SK-N-SH (cell line): ENCODE measurements at regions not wholly inside any gene's neighbourhood (a gene's known extent, or its start where the extent isn't known, plus 50 kb on each side); places are given as distances from the start of the nearest gene placed in this dataset.

ENCODE experiments used
- CTCF ChIA-PET: fragments of 300-600, 350-600 bp; formaldehyde crosslinking; extraction: SDS; loops from one replicate; lab custom pipeline; 2021; lab: Yijun Ruan, JAX
- POLR2A ChIA-PET: fragments of 350-600 bp; sonication (Branson Sonifier 250); formaldehyde crosslinking; extraction: SDS; loops from one replicate; lab custom pipeline; 2020; ENCODE audit warnings: antibody characterized with exemption, inconsistent platforms; lab: Yijun Ruan, JAX
- DNase-seq: peaks from one replicate; pipeline ENCODE4 v3.0.0; 2012
- H2AFZ ChIP-seq: fragments of 200-600 bp; sonication (generic); 2 replicates; pipeline ENCODE4 v1.8.1; 2016; ENCODE audit warnings: antibody characterized with exemption, mild to moderate bottlenecking, low read depth
- H3F3A ChIP-seq: fragments of 200-600 bp; sonication (generic); replicated peaks from 2 replicates; pipeline ENCODE3; 2016; ENCODE audit warnings: antibody characterized with exemption, mild to moderate bottlenecking; ENCODE audit not compliant: insufficient read depth
- H3K27ac ChIP-seq, 2 experiments: fragments of 200-500 bp in 1 of 2; fragments of 200-600 bp in 1 of 2; sonication (Bioruptor generic) in 1 of 2; sonication (generic), shearing (Covaris generic) in 1 of 2; 2 replicates each; pipeline versions ENCODE4 v1.5.1 to v1.6.1; 2014 to 2016; ENCODE audit warnings: low read depth in 2 of 2, inconsistent platforms in 1 of 2, low read length in 1 of 2, mild to moderate bottlenecking in 1 of 2, mixed read lengths in 1 of 2
- H3K27me3 ChIP-seq: fragments of 200-600 bp; sonication (generic), shearing (Covaris generic); 2 replicates; pipeline ENCODE4 v1.6.1; 2016; ENCODE audit warnings: mixed run types; ENCODE audit not compliant: insufficient read depth
- H3K36me3 ChIP-seq, 2 experiments: fragments of 200-500 bp in 1 of 2; fragments of 200-600 bp in 1 of 2; sonication (Bioruptor generic) in 1 of 2; sonication (generic) in 1 of 2; replicated peaks in 1 of 2; 2 replicates each; pipeline versions ENCODE3 to v1.5.1; 2014 to 2016; ENCODE audit warnings: low read length in 1 of 2, mild to moderate bottlenecking in 1 of 2; ENCODE audit not compliant: insufficient read depth in 2 of 2, control insufficient read depth in 1 of 2
- H3K4me1 ChIP-seq, 2 experiments: fragments of 200-500 bp in 1 of 2; fragments of 200-600 bp in 1 of 2; sonication (Bioruptor generic) in 1 of 2; sonication (generic), shearing (Covaris generic) in 1 of 2; 2 replicates each; pipeline versions ENCODE4 v1.5.1 to v1.6.1; 2014 to 2016; ENCODE audit warnings: low read depth in 1 of 2, low read length in 1 of 2, mixed run types in 1 of 2; ENCODE audit not compliant: insufficient read depth in 2 of 2, control insufficient read depth in 1 of 2
- H3K4me2 ChIP-seq: fragments of 200-600 bp; sonication (generic), shearing (Covaris generic); 2 replicates; pipeline ENCODE4 v1.6.1; 2017; ENCODE audit warnings: mixed run types
- H3K4me3 ChIP-seq, 2 experiments: fragments of 200-500 bp in 1 of 2; fragments of 200-600 bp in 1 of 2; sonication (Bioruptor generic) in 1 of 2; sonication (generic), shearing (Covaris generic) in 1 of 2; 2 replicates each; pipeline versions ENCODE4 v1.5.1 to v1.8.1; 2014 to 2016; ENCODE audit warnings: low read depth in 2 of 2, inconsistent platforms in 1 of 2, low read length in 1 of 2, mild to moderate bottlenecking in 1 of 2, mixed read lengths in 1 of 2, moderate library complexity in 1 of 2
- H3K79me2 ChIP-seq: fragments of 200-600 bp; sonication (generic); 2 replicates; pipeline ENCODE4 v1.8.1; 2017; ENCODE audit warnings: mild to moderate bottlenecking; ENCODE audit not compliant: insufficient read depth
- H3K9ac ChIP-seq: fragments of 200-600 bp; sonication (generic); 2 replicates; pipeline ENCODE4 v1.6.1; 2017; ENCODE audit warnings: mixed run types
- H3K9me2 ChIP-seq: fragments of 200-600 bp; sonication (generic); 2 replicates; pipeline ENCODE4 v1.6.1; 2017; ENCODE audit warnings: mixed run types
- H3K9me3 ChIP-seq: fragments of 200-600 bp; sonication (generic); 2 replicates; pipeline ENCODE4 v1.6.1; 2017; ENCODE audit warnings: mixed run types, mild to moderate bottlenecking, moderate library complexity
- H4K20me1 ChIP-seq: fragments of 200-600 bp; sonication (generic); 2 replicates; pipeline ENCODE4 v1.6.1; 2017; ENCODE audit warnings: mild to moderate bottlenecking, mixed run types; ENCODE audit not compliant: insufficient read depth
- ELF1 ChIP-seq: IDR thresholded peaks from 2 replicates; pipeline ENCODE4 v1.4.0; 2012
- EZH2phosphoT487 ChIP-seq: fragments of 200-600 bp; sonication (generic); IDR thresholded peaks from 2 replicates; pipeline ENCODE4 v1.6.1; 2017; ENCODE audit warnings: low read depth, mixed run types, mild to moderate bottlenecking, antibody characterized with exemption, moderate library complexity, borderline replicate concordance
- FOXM1 ChIP-seq: IDR thresholded peaks from 2 replicates; pipeline ENCODE4 v1.4.0; 2012; ENCODE audit warnings: low read depth, mild to moderate bottlenecking
- MXI1 ChIP-seq: IDR thresholded peaks from 2 replicates; pipeline ENCODE4 v1.6.1; 2012; ENCODE audit warnings: mild to moderate bottlenecking, low read depth, low read length, improper control_type of control experiment
- POLR2AphosphoS5 ChIP-seq: IDR thresholded peaks from 2 replicates; pipeline ENCODE4 v1.6.1; 2012; ENCODE audit warnings: low read depth, low read length
- RFX5 ChIP-seq: IDR thresholded peaks from 2 replicates; pipeline ENCODE4 v1.6.1; 2012; ENCODE audit warnings: mild to moderate bottlenecking, improper control_type of control experiment, low read length
- RXRA ChIP-seq: IDR thresholded peaks from 2 replicates; pipeline ENCODE4 v1.4.0; 2012; ENCODE audit warnings: low read depth, mild to moderate bottlenecking, borderline replicate concordance
- SIN3A ChIP-seq: IDR thresholded peaks from 2 replicates; pipeline ENCODE4 v1.6.1; 2012; ENCODE audit warnings: low read depth, mild to moderate bottlenecking, low read length, moderate library complexity, borderline replicate concordance
- SMC3 ChIP-seq: IDR thresholded peaks from 2 replicates; pipeline ENCODE4 v1.6.1; 2012; ENCODE audit warnings: low read depth, low read length, improper control_type of control experiment
- YY1 ChIP-seq: IDR thresholded peaks from 2 replicates; pipeline ENCODE4 v1.4.0; 2012; ENCODE audit warnings: low read depth, mild to moderate bottlenecking
- WGBS: methylation state at CpG from one replicate; pipeline ENCODE4 v1.1.6; 2017; ENCODE audit warnings: low lambda C conversion rate; 5-methylcytosine and 5-hydroxymethylcytosine counted together
- TF ChIP-seq, protein P1 (sequence below): IDR thresholded peaks from 2 replicates; pipeline ENCODE4 v1.6.1; 2012; ENCODE audit warnings: mild to moderate bottlenecking, low read depth, low read length, moderate library complexity
- TF ChIP-seq, protein P2 (sequence below): fragments of 150-350 bp; IDR thresholded peaks from 2 replicates; pipeline ENCODE4 v1.6.1; 2017; ENCODE audit warnings: antibody characterized with exemption, low read length, low read depth, borderline replicate concordance

DNA sequence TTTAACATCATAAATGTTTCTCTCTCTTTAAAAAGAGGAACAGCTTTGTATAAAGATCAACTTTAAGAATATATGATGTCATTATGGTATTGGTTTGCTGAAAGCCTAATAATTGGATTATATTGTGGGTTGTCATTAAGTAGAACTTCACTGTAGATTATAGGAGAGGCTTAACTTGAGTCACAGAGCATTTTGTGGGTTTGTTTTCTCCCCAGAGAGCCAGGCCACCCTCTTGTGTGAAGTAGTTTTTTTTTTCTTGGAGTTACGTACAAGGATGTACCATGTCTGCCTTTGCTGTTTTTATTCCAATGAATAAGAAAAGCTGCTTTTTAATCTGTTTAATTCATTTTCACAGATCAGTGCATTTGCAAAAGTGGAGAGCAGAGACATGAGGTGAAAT is 354.8 kb upstream of the TBL1XR1 start:
- H3K36me3 ChIP-seq: no peaks in the 10 kb centered on the region
- no peak overlapping the region for H3K9ac ChIP-seq
- no peak for DNase-seq
- H3K4me1 ChIP-seq: peaks cover 0 to 10% of the 10 kb centered on the region in 2 experiments; a peak in 1 of 4 replicates
- POLR2A ChIA-PET: interaction anchor here (1.7 kb wide), 1 partner anchor 14 kb away, joined by 3 read pairs; no protein-coding TSS in a partner anchor
- CTCF ChIA-PET: interaction anchor here (0.6 kb wide), 1 partner anchor 598 kb away, joined by 3 read pairs; no protein-coding TSS in a partner anchor
- H2AFZ ChIP-seq: no peak overlapping the region
- no peak overlapping the region for H3K4me2 ChIP-seq
- no peaks in the 10 kb centered on the region for H3F3A ChIP-seq
- H3K9me3 ChIP-seq: no peaks in the 10 kb centered on the region
- H3K27me3 ChIP-seq: no peaks in the 10 kb centered on the region
- TF ChIP-seq FOXM1: no peak
- no peak for TF ChIP-seq MXI1
- TF ChIP-seq ELF1: no peak
- no peak for TF ChIP-seq SMC3
- TF ChIP-seq YY1: no peak
- no peak for TF ChIP-seq RXRA
- TF ChIP-seq RFX5: no peak
- TF ChIP-seq, protein P1, sequence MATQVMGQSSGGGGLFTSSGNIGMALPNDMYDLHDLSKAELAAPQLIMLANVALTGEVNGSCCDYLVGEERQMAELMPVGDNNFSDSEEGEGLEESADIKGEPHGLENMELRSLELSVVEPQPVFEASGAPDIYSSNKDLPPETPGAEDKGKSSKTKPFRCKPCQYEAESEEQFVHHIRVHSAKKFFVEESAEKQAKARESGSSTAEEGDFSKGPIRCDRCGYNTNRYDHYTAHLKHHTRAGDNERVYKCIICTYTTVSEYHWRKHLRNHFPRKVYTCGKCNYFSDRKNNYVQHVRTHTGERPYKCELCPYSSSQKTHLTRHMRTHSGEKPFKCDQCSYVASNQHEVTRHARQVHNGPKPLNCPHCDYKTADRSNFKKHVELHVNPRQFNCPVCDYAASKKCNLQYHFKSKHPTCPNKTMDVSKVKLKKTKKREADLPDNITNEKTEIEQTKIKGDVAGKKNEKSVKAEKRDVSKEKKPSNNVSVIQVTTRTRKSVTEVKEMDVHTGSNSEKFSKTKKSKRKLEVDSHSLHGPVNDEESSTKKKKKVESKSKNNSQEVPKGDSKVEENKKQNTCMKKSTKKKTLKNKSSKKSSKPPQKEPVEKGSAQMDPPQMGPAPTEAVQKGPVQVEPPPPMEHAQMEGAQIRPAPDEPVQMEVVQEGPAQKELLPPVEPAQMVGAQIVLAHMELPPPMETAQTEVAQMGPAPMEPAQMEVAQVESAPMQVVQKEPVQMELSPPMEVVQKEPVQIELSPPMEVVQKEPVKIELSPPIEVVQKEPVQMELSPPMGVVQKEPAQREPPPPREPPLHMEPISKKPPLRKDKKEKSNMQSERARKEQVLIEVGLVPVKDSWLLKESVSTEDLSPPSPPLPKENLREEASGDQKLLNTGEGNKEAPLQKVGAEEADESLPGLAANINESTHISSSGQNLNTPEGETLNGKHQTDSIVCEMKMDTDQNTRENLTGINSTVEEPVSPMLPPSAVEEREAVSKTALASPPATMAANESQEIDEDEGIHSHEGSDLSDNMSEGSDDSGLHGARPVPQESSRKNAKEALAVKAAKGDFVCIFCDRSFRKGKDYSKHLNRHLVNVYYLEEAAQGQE: no peak
- TF ChIP-seq SIN3A: no peak
- TF ChIP-seq POLR2AphosphoS5: no peak
- no peaks in the 10 kb centered on the region for H4K20me1 ChIP-seq
- no peak overlapping the region; a peak in 1 of 4 replicates for H3K27ac ChIP-seq
- no peaks in the 10 kb centered on the region for H3K79me2 ChIP-seq
- 95% methylated on average over 1 of the region's 1 CpG for WGBS
- H3K4me3 ChIP-seq: no peak overlapping the region
- no peaks in the 10 kb centered on the region for H3K9me2 ChIP-seq

DNA sequence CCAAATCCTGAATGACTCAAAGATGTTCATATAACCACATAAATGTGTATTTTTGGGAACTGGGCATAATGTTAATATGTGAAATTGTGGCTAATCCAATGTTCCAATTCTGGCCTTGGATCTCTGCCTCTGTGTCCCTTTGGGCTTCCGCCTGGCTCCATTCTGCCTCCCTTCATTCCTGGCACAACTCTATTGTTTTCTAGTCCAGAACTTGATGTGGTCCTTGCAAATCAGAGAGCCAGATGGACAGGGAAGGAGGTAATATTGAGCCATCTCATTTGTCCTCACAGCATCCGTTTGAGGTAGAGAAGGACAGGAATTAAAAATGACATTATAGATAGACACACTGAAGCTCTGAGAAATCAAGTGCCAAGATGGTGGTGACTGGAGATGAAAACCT is 355.7 kb upstream of the TBL1XR1 start:
- POLR2A ChIA-PET: interaction anchor here (1.7 kb wide), 1 partner anchor 15 kb away, joined by 3 read pairs; no protein-coding TSS in a partner anchor
- WGBS: 97% methylated on average over 2 of the region's 2 CpGs
- DNase-seq: no peak
- no peaks in the 10 kb centered on the region for H4K20me1 ChIP-seq
- H3K9me2 ChIP-seq: no peaks in the 10 kb centered on the region
- no peak overlapping the region for H3K4me3 ChIP-seq
- H3K27ac ChIP-seq: no peak overlapping the region; a peak in 1 of 4 replicates
- H3K9ac ChIP-seq: no peak overlapping the region
- H3K4me1 ChIP-seq: peaks cover 0 to 10% of the 10 kb centered on the region in 2 experiments; a peak in 1 of 4 replicates
- no peaks in the 10 kb centered on the region for H3K36me3 ChIP-seq
- TF ChIP-seq, protein P2, sequence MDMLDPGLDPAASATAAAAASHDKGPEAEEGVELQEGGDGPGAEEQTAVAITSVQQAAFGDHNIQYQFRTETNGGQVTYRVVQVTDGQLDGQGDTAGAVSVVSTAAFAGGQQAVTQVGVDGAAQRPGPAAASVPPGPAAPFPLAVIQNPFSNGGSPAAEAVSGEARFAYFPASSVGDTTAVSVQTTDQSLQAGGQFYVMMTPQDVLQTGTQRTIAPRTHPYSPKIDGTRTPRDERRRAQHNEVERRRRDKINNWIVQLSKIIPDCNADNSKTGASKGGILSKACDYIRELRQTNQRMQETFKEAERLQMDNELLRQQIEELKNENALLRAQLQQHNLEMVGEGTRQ: no peak
- no peak for TF ChIP-seq POLR2AphosphoS5
- TF ChIP-seq EZH2phosphoT487: no peak
- H3F3A ChIP-seq: no peaks in the 10 kb centered on the region
- no peaks in the 10 kb centered on the region for H3K27me3 ChIP-seq
- no peaks in the 10 kb centered on the region for H3K9me3 ChIP-seq
- H3K79me2 ChIP-seq: no peaks in the 10 kb centered on the region
- H3K4me2 ChIP-seq: no peak overlapping the region
- CTCF ChIA-PET: interaction anchor here (0.6 kb wide), 1 partner anchor 8 kb away, joined by 3 read pairs; no protein-coding TSS in a partner anchor
- H2AFZ ChIP-seq: no peak overlapping the region
